22Rv1 (cell line): ENCODE measurements at regions not wholly inside any gene's neighbourhood (a gene's known extent, or its start where the extent isn't known, plus 50 kb on each side); places are given as distances from the start of the nearest gene placed in this dataset.
"Not testable (repeated sequence)": the region's sequence is repeated elsewhere in the genome, so short reads cannot be mapped to it uniquely, and the experiment has no call there.

Source experiments
- H3K27ac ChIP-seq: fragments of 450-650 bp; 2 replicates; pipeline ENCODE4 v1.5.1; 2017
- CTCF ChIP-seq: fragments of 450-650 bp; IDR thresholded peaks from 2 replicates; pipeline ENCODE4 v1.5.1; 2017; ENCODE audit warnings: mild to moderate bottlenecking
- ZFX ChIP-seq: fragments of 450-650 bp; IDR thresholded peaks from 2 replicates; pipeline ENCODE4 v1.6.1; 2017; ENCODE audit warnings: antibody characterized with exemption, borderline replicate concordance

DNA sequence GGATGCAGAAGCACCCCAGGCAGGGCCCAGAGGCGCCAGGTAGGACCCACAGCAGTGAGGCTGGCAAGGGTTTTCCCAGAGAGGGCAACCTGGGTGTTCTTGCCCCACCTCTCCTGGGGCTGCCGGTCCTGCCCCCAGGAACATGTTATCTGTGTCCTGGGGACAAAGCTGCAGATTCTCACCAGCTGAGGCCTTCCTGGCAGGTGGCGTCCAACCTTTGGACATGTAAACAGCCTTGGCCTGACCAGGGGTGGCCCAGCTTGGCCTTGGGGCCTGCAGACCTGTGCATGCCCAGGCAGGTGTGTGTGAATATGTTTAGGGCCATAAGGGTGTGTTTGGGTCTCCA, 101.8 kb upstream of the LARP1 start:
- TF ChIP-seq CTCF (no peak), ZFX (no peak)
- no peak overlapping the region for H3K27ac ChIP-seq

DNA sequence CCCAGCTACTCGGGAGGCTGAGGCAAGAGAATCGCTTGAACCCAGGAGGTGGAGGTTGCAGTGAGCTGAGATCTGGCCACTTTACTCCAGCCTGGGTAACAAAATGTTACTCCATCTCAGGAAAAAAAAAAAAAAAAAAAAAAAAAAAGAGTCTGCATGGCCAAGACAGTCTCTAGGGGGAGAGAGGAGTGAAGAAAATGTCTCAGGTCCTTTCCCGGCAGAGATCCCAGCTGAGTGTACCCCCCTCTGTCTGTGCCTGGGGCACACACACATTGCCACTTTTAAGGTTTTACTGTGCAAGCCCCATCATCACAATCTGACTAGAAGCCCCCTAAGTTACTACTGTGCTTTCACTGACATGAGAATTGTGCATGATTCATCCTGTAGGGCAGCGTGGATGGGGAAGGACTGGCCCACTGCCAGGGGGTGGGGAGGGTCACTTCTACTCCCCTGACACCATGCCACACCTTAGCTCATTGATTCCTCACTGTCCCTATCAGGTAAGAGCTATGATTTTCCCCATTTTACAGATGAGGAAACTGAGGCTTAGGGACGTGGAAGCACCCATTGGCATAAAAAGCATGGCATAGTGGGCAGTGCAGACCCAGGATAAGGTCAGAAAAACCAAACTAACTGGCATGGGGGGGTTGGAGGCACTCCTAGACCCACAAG, 102.3 kb upstream of the LARP1 start:
- TF ChIP-seq ZFX = no peak
- no peak for TF ChIP-seq CTCF
- no peak overlapping the region for H3K27ac ChIP-seq

DNA sequence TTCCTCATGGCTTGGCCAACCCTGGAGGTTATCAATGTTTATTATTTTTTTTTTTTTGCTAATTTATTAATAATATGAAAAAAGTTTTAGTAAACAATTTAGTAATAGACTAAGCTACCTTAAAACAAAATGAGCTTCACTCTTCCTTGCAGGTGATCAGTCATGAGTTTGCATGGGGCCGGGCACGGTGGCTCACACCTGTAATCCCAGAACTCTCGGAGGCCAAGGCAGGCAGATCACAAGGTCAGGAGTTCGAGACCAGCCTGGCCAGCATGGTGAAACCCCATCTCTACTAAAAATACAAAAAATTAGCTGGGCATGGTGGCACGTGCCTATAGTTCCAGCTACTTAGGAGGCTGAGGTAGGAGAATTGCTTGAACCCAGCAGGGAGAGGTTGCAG, 103.4 kb upstream of the LARP1 start:
- not testable (repeated sequence) for H3K27ac ChIP-seq

- H3K27ac ChIP-seq = no peak overlapping the region
- TF ChIP-seq ZFX = no peak
- no peak for TF ChIP-seq CTCF
Measured at GRCh38 chr5:154648706-154649105, 106.5 kb upstream of the LARP1 start.

GRCh38 chr5:154648229-154648628, 106.9 kb upstream of the LARP1 start:
- no peak overlapping the region for H3K27ac ChIP-seq
- TF ChIP-seq CTCF (no peak), ZFX (no peak)

DNA sequence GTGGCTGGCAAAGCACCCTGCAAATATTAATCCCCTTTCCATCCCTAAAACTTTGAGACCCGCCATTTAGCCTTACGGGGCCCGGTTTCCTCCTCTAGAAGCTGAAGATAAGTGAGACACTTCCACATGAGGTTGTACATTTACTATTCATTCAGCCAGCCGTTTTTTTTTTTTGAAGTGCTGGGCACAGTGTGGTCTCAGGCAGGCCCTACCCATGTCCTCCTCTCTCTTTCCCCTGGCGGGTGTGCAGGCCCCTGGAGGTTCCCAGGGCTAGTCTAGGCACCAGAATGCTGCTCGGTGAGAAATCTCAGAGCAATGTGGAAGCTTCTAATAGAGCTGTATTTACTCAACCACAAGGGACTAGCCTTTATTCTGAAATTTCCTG, 107.4 kb upstream of the LARP1 start:
- no peak for TF ChIP-seq ZFX
- no peak for TF ChIP-seq CTCF
- no peak overlapping the region for H3K27ac ChIP-seq

DNA sequence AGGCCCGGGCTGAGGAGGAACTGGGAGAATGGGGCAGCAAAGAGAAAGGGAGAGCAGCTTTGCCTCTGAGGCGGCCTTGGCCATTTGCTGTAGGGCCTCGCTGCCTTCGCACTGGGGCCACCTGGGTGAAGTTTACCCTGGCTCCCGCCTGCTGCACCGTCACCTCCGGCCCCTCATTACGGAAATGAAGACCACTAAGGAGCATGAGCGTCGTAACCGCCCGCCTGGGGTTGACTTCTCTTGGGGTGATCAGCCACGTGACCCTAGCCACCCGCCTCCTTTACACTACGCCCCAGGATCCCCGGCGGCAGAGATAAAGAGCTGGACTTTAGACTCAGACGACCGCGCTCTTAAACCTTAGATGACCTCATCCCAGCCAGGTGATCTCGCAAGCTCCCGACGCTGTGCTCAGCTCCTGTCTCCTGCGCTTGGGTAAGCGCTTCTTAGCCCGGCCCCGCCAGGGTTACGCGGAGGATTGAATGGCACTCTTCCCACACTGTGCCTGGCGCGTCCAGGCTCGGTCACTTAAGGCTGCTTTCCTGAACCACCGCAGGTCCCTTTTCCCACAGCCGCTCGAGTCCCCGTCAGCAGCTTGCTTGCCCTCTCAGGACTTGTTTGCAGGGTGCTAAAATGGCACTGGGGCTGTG, 107.9 kb upstream of the LARP1 start:
- no peak overlapping the region for H3K27ac ChIP-seq
- TF ChIP-seq CTCF = no peak
- TF ChIP-seq ZFX = no peak

- no peak overlapping the region for H3K27ac ChIP-seq
- TF ChIP-seq CTCF = no peak
- no peak for TF ChIP-seq ZFX
Measured at GRCh38 chr5:154646745-154647113, 108.4 kb upstream of the LARP1 start.
